RWPE1 (cell line): ENCODE measurements at regions not wholly inside any gene's neighbourhood (a gene's known extent, or its start where the extent isn't known, plus 50 kb on each side); places are given as distances from the start of the nearest gene placed in this dataset.

Experiments used
- CTCF ChIA-PET: fragments of 350-600 bp; sonication (Branson Sonifier 250); formaldehyde crosslinking; extraction: SDS; loops from one replicate; lab custom pipeline; 2021; lab: Yijun Ruan, JAX
- POLR2A ChIA-PET: fragments of 400-600 bp; formaldehyde crosslinking; extraction: SDS; loops from one replicate; lab custom pipeline; 2020; ENCODE audit warnings: antibody characterized with exemption; ENCODE audit not compliant: low non-redundant PET; lab: Yijun Ruan, JAX
- DNase-seq: peaks from one replicate; pipeline ENCODE4 v3.0.0; 2012; ENCODE audit warnings: low spot score
- H3K27ac ChIP-seq: fragments of 450-650 bp; 2 replicates; pipeline ENCODE4 v1.5.1; 2017
- TF ChIP-seq, protein P1 (sequence below): fragments of 450-650 bp; conservative IDR thresholded peaks from 2 replicates; pipeline ENCODE4 v1.5.1; 2017; ENCODE audit warnings: low read depth, mild to moderate bottlenecking

GRCh38 chr1:17908945-17909344 is 153.8 kb downstream of the ACTL8 start:
- POLR2A ChIA-PET: no interaction called here
- TF ChIP-seq, protein P1, sequence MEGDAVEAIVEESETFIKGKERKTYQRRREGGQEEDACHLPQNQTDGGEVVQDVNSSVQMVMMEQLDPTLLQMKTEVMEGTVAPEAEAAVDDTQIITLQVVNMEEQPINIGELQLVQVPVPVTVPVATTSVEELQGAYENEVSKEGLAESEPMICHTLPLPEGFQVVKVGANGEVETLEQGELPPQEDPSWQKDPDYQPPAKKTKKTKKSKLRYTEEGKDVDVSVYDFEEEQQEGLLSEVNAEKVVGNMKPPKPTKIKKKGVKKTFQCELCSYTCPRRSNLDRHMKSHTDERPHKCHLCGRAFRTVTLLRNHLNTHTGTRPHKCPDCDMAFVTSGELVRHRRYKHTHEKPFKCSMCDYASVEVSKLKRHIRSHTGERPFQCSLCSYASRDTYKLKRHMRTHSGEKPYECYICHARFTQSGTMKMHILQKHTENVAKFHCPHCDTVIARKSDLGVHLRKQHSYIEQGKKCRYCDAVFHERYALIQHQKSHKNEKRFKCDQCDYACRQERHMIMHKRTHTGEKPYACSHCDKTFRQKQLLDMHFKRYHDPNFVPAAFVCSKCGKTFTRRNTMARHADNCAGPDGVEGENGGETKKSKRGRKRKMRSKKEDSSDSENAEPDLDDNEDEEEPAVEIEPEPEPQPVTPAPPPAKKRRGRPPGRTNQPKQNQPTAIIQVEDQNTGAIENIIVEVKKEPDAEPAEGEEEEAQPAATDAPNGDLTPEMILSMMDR: no peak

DNA sequence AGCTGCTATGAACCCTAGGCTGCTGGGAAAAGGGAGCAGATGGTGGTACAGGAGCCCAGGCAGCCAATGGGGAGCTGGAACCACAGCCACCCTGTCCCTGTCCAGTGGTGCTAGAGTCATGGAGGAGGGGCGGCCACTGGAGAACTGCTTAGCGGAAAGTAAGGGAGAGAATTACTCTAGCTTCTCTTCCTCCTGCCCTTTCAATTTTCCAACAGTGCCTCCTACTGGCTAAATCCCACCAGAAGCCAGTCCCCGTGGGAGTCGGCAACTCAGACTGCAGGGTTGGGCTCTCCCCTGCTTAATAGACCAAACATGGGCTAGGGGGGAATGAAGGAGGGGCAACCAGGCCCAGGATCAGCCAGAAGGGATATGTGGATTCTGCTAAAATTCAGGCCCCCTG is 154.5 kb downstream of the ACTL8 start:
- CTCF ChIA-PET: interaction anchor here (0.6 kb wide), 1 partner anchor 39 kb away, joined by 3 read pairs; no protein-coding TSS in a partner anchor
- POLR2A ChIA-PET: no interaction called here

More at GRCh38 chr1:17908945-17909344, 153.8 kb downstream of the ACTL8 start:
- H3K27ac ChIP-seq: no peak overlapping the region
- no peak for DNase-seq
- CTCF ChIA-PET: no interaction called here

GRCh38 chr1:17911791-17912190 is 156.7 kb downstream of the ACTL8 start:
- no peak overlapping the region for H3K27ac ChIP-seq
- POLR2A ChIA-PET: no interaction called here
- TF ChIP-seq, protein P1: no peak
- CTCF ChIA-PET: no interaction called here
- DNase-seq: no peak

More for the DNA sequence above, 154.5 kb downstream of the ACTL8 start:
- no peak for DNase-seq
- TF ChIP-seq, protein P1: no peak
- H3K27ac ChIP-seq: no peak overlapping the region

- no peak overlapping the region for H3K27ac ChIP-seq
- CTCF ChIA-PET: interaction anchor here (0.5 kb wide), 1 partner anchor 10 kb away, joined by 3 read pairs; no protein-coding TSS in a partner anchor
- TF ChIP-seq, protein P1: no peak
- no peak for DNase-seq
- POLR2A ChIA-PET: no interaction called here
Observed at GRCh38 chr1:17912491-17912890, 157.4 kb downstream of the ACTL8 start.

GRCh38 chr1:17913326-17914115 is 158.4 kb downstream of the ACTL8 start:
- H3K27ac ChIP-seq: no peak overlapping the region
- TF ChIP-seq, protein P1: no peak
- CTCF ChIA-PET: no interaction called here
- no peak for DNase-seq
- POLR2A ChIA-PET: no interaction called here

- POLR2A ChIA-PET: no interaction called here
- DNase-seq: no peak
- TF ChIP-seq, protein P1: no peak
- CTCF ChIA-PET: no interaction called here
- no peak overlapping the region for H3K27ac ChIP-seq
Observed at GRCh38 chr1:17914131-17914530, 159.0 kb downstream of the ACTL8 start.
